HK-2 (cell line): ENCODE measurements at regions not wholly inside any gene's neighbourhood (a gene's known extent, or its start where the extent isn't known, plus 50 kb on each side); places are given as distances from the start of the nearest gene placed in this dataset.

ENCODE experiments used
- DNase-seq: peaks from one replicate; pipeline ENCODE4 v3.0.0-alpha.2; 2018; ENCODE audit not compliant: unreplicated experiment

GRCh38 chr1:228976316-228976715 is 241.0 kb downstream of the RHOU start:
- no peak for DNase-seq

DNA sequence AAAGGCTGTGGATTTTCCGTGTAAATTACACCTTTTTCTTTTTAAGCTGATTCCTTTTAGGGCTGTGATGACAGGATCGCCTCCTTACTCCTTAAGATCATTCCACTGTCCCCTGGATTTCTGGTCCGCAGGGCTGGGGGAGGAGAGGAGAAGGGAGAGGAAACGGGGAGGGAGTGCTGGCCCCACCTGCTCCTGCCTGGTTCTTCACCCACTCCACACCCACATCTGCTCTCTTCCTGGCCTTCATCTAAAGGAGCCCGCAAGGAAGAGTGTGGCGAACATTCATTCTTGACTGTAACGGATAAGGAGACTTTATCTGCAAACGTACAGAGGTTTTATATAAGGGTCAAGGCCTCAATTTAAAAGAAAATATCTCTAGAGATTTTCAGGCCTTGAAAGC is 242.0 kb downstream of the RHOU start:
- DNase-seq = no peak

- DNase-seq = no peak
These were observed 242.5 kb downstream of the RHOU start for GRCh38 chr1:228977741-228978140.

DNA sequence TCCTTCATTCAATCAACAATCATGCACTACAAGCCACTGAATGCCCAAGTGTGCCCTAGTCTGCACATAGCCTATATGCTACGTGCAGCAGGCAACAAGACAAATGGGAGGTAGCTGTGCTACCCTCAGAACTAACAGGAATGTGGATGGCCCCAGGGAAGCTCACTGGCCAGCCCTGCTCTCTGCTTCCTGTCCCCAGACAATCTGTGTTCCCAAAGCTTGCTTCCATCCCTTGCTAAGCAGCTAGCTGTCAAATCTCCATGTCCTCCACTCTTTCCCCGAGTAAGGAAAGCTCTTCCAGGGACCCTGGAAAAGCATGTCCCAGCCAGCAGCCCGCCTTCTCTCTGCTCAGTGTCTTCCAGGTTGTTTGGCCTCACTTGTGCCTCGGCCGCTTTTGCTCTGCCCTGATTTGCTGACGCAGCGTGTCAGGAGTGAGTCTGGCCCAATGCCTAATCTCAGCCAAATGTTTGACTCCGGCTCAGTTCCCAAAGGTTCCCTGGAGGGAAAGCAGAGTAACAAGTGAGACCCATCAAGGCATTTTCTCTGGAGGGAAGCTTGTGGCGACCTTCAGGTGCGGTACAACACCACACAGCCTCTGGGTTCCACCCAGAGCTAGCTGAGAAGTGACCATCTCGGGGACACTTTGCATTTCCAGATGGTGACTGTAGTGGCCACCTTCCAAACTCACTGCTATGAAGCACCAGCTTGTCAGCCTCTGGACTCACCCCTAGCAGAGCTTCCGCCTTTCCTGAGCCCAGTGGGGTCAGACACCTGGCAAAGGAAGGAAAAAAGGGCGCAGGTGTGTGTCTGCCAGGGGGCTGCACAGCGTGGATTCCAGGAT is 243.4 kb downstream of the RHOU start:
- DNase-seq = no peak

- DNase-seq = no peak
These were observed 244.0 kb downstream of the RHOU start for GRCh38 chr1:228979325-228979699.

DNA sequence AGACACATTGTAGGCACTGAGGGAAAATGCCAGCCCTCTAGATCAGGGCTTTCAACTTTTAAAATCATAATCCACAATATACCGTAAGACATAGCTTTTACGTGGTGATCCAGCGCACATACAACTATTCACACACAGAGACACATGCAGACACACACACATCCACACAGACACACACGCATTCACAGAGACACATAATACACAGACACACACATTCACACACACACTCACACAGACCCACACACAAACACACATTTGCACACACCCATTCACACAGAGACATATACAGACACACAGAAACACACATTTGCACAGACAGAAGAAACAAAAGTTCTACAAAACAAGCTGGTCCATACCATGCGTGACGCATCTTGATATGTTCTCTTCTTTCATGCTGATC is 244.5 kb downstream of the RHOU start:
- DNase-seq = no peak

DNA sequence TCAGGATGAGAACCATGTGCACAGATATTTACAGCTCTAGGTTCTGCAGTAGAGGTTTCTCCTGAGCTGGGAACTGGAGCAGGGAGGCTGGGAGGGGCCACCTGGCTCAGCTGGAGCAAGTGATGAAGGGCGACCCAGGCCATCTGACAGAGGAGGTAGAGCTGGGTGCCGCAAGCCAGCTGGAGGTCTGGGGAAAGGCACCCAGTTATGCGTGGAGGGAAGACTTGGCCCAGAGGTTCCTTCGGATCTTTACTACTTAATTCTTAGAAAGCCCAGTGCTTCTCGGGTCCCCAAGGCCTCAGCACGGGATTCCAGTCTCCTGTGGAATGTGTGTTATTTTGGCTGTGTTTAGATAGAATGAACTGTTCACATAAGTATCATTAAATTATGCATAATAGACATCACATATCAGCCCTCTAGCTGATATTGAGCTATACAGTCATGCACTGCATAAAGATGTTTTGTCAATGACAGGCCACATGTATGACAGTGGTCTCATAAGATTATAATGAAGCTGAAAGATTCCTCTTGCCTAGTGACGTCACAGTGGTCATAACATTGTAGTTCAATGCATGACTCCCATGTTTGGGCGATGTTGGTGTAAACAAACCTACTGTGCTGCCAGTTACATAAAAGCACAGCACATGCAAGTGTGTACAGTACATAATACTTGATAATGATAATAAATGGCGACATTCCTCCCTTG is 245.1 kb downstream of the RHOU start:
- no peak for DNase-seq

DNA sequence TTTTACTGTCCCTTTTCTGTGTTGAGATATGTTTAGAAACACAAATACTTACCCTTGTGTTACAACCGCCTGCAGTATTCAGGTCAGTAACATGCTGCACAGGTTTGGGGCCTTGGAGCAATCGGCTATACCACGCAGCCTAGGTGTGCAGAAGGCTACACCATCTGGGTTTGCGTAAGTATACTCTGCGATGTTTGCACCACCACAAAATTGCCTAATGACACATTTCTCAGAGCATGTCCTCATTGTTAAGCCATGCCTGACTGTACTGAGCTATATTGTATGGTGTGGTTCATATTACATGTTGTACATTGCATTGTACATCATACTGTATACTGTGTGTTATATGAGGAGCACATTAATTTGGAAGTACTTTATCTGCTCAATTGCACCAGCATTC is 247.4 kb downstream of the RHOU start:
- no peak for DNase-seq

DNA sequence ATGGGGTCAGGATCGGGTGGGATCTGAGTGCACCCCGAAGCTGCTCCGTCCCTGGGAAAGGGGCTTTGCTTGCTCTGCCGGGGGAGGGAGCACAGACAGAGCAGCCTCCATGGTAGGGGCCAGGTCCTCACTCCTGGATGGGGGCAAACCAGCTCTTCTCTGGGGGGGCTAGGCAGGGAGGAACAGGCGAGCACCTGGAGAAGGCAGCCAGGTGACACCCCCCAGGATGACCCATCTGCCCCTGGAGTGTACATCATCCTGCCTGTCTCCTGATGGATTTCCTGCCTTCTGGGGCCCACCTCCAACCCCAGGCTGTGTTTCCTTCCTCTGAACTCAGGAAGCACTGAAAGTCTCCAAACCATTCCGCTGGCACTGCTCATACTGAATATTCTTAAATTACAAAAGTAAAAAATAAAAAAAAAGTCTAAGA is 248.0 kb downstream of the RHOU start:
- DNase-seq = no peak

GRCh38 chr1:228983661-228984060 is 248.4 kb downstream of the RHOU start:
- no peak for DNase-seq

GRCh38 chr1:228984107-228984506 is 248.8 kb downstream of the RHOU start:
- DNase-seq = no peak

- DNase-seq = no peak
These were observed 249.7 kb downstream of the RHOU start for GRCh38 chr1:228984646-228985631.

GRCh38 chr1:228985661-228986060 is 250.4 kb downstream of the RHOU start:
- DNase-seq = no peak

DNA sequence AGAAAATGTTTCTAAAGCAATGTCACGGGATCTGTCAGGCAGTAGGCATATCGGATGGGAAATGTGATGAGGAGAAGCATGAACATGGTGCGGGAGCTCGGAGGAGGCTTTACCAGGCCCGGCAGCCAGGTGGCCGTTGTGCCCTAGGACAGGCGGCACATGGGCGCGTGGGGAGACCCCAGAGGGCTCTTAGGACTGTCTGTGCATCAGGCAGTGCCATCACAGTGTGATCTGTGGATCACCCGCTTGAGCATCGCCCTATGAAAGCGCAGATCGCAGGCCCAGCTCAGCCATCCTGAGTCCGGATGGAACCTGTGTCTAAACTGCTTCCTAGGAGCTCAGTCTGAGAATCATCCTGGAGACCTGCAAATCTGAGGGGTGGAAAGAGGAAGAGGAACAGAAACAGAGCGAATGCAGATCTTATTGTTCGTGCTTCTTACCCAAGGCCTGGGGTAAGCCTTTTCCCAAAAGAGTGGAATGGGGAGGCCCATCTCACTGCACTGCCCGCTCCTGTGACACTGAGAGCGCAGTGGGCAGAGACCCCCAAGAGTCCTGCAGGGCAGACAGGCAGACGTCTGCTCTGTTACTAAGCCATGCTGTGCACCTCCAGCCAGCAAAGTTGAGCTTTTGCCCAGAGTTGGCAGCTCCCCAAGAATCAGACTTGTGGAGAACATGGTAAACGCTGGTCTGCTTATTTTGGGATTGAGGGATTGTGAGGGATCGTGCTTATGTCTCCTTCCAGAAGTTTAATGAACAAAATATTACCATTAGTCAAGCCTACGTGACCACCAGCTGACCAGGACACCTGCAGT is 251.0 kb downstream of the RHOU start:
- no peak for DNase-seq

GRCh38 chr1:228987286-228987685 is 252.0 kb downstream of the RHOU start:
- DNase-seq = no peak

DNA sequence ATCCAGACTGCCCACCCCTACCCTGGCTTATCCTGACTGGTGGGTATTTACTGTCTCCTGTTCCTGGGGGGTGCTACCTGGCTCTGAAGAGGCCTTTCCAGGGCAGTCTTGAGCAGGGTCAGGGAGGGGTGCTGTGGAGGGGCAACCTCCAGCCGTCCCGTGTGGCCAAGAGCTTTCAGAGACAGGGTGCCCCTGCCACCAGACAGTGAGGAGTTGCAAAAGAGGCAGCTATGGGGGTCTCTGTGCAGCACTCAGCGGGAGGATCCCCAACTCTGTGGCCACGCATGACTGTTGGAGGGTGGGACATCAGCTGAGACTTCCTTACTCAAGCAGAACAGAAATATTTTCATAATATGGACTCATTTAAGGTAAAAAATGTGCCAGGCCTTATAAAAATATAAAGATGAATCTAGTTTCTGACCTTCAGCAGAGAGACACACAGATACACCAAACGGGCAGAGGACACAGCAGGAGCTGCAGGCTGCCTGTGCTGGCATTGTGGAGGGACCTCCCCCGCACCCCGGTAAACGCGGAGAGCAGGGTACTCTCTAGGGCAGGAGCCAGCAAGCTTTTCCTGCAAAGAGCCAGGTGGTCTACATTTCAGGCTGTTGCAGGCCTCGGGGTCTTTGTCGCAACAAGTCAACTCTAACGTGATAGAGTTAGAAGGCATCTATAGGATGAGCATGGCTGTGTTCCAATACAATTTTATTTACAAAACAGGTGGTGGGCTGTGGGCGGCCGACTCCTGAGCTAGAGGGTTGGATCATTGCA is 252.6 kb downstream of the RHOU start:
- no peak for DNase-seq

GRCh38 chr1:228988664-228989063 is 253.4 kb downstream of the RHOU start:
- DNase-seq = no peak

- DNase-seq = no peak
These were observed 253.9 kb downstream of the RHOU start for GRCh38 chr1:228989176-228989575.

- no peak for DNase-seq
These were observed 254.4 kb downstream of the RHOU start for GRCh38 chr1:228989676-228989991.

GRCh38 chr1:228989992-228990827 is 254.9 kb downstream of the RHOU start:
- no peak for DNase-seq
